ENCODE measurements at regions not wholly inside any gene's neighbourhood (a gene's known extent, or its start where the extent isn't known, plus 50 kb on each side); places are given as distances from the start of the nearest gene placed in this dataset.

- TF ChIP-seq CTCF (IDR thresholded peaks at IDR 0.05; ENCODE audit: low read depth, low read length, missing input control), result no peak
- no peak for TF ChIP-seq JUND (IDR thresholded peaks at IDR 0.05)
- TF ChIP-seq FOXA1 (IDR thresholded peaks at IDR 0.05), result no peak
- no peak for TF ChIP-seq TAF1 (conservative IDR thresholded peaks at IDR 0.05)
- no peak for TF ChIP-seq ZBTB33 (IDR thresholded peaks at IDR 0.05)
- no peak for TF ChIP-seq ATF3 (IDR thresholded peaks at IDR 0.05)
- TF ChIP-seq MAX (IDR thresholded peaks at IDR 0.05), result no peak
These were observed 86.9 kb downstream of the ADAMTS1 start for GRCh38 chr21:26758083-26758880.

Data from liver (tissue), 3 donors.